H1 (cell line): ENCODE measurements at regions not wholly inside any gene's neighbourhood (a gene's known extent, or its start where the extent isn't known, plus 50 kb on each side); places are given as distances from the start of the nearest gene placed in this dataset.

Experiments
- CTCF ChIA-PET: fragments of 300-600 bp; sonication (Branson Sonifier 250); formaldehyde crosslinking; loops from one replicate; lab custom pipeline; 2021; ENCODE audit not compliant: partially characterized antibody; lab: Charles Lee
- POLR2A ChIA-PET: fragments of 300-600 bp; sonication (Branson Sonifier 250); formaldehyde crosslinking; loops from one replicate; lab custom pipeline; 2021; ENCODE audit warnings: inconsistent platforms; ENCODE audit not compliant: partially characterized antibody; lab: Charles Lee
- DNase-seq, 2 experiments: peaks; one replicate each; pipeline versions ENCODE4 v3.0.0 to v3.0.0-alpha.2; 2010 to 2022; ENCODE audit warnings: low spot score in 2 of 2, low read depth in 1 of 2, mixed read lengths in 1 of 2
- FAIRE-seq: peaks from 2 replicates; lab custom pipeline; 2011; peaks lifted over from hg19 to GRCh38; lab: Jason Lieb, UNC
- H2AFZ ChIP-seq: 2 replicates; pipeline ENCODE4 v1.8.1; 2012; ENCODE audit warnings: low read length, inconsistent platforms
- H2AK5ac ChIP-seq: 2 replicates; pipeline ENCODE4 v1.6.1; 2013; ENCODE audit warnings: low read depth, low read length
- H2BK120ac ChIP-seq: replicated peaks from 2 replicates; pipeline ENCODE3; 2013; ENCODE audit warnings: low read depth, low read length, inconsistent platforms
- H2BK12ac ChIP-seq: 2 replicates; pipeline ENCODE4 v1.6.1; 2013; ENCODE audit warnings: low read depth, low read length
- H2BK15ac ChIP-seq: 2 replicates; pipeline ENCODE4 v1.6.1; 2013; ENCODE audit warnings: low read length
- H2BK20ac ChIP-seq: 2 replicates; pipeline ENCODE4 v1.6.1; 2013; ENCODE audit warnings: low read length
- H2BK5ac ChIP-seq: 2 replicates; pipeline ENCODE4 v1.6.1; 2013; ENCODE audit warnings: low read depth, low read length
- H3K14ac ChIP-seq: 2 replicates; pipeline ENCODE4 v1.6.1; 2013; ENCODE audit warnings: inconsistent platforms; ENCODE audit not compliant: insufficient read length
- H3K18ac ChIP-seq: 2 replicates; pipeline ENCODE4 v1.6.1; 2013; ENCODE audit warnings: low read length; ENCODE audit errors: extremely low read depth
- H3K23ac ChIP-seq: 2 replicates; pipeline ENCODE4 v1.6.1; 2013; ENCODE audit warnings: inconsistent platforms; ENCODE audit not compliant: insufficient read length
- H3K23me2 ChIP-seq: 2 replicates; pipeline ENCODE4 v1.6.1; 2013; ENCODE audit warnings: low read depth, low read length
- H3K27ac ChIP-seq: 2 replicates; pipeline ENCODE4 v1.6.1; 2011; ENCODE audit warnings: low read depth, low read length, inconsistent platforms
- H3K27me3 ChIP-seq, 4 experiments: replicated peaks in 1 of 4; 1 replicate in 1 of 4; 2 replicates in 3 of 4; pipeline versions ENCODE4 v1.6.1 to v1.8.1; 2011 to 2013; ENCODE audit warnings: low read length in 3 of 4, mild to moderate bottlenecking in 3 of 4, inconsistent platforms in 2 of 4, mixed read lengths in 2 of 4, moderate library complexity in 1 of 4; ENCODE audit not compliant: control insufficient read depth in 3 of 4, insufficient read depth in 3 of 4; ENCODE audit errors: extremely low read depth in 1 of 4
- H3K36me3 ChIP-seq, 4 experiments: 2 replicates each; pipeline versions ENCODE4 v1.6.1 to v1.8.1; 2011 to 2013; ENCODE audit warnings: mild to moderate bottlenecking in 4 of 4, low read length in 3 of 4, moderate library complexity in 2 of 4, control low read depth in 1 of 4, inconsistent platforms in 1 of 4; ENCODE audit not compliant: insufficient read depth in 4 of 4, control insufficient read depth in 2 of 4
- H3K4ac ChIP-seq: replicated peaks from 2 replicates; pipeline ENCODE3; 2013; ENCODE audit warnings: low read length, low read depth, mixed read lengths, inconsistent platforms; ENCODE audit not compliant: insufficient read length
- H3K4me1 ChIP-seq, 4 experiments: replicated peaks in 1 of 4; 1 replicate in 1 of 4; 2 replicates in 3 of 4; pipeline versions ENCODE4 v1.6.1 to v1.8.1; 2011 to 2013; ENCODE audit warnings: low read length in 3 of 4, inconsistent platforms in 2 of 4, mixed read lengths in 1 of 4; ENCODE audit not compliant: insufficient read depth in 4 of 4, control insufficient read depth in 3 of 4
- H3K4me2 ChIP-seq, 2 experiments: 2 replicates each; pipeline versions ENCODE4 v1.6.1 to v1.8.1; 2011 to 2013; ENCODE audit warnings: low read depth in 2 of 2, low read length in 2 of 2, control low read depth in 1 of 2, inconsistent platforms in 1 of 2, mild to moderate bottlenecking in 1 of 2; ENCODE audit not compliant: insufficient read depth in 1 of 2
- H3K4me3 ChIP-seq, 4 experiments: fragments of 200-600, 300-600 bp in 1 of 4; sonication (generic), shearing (Covaris generic), sonication (Bioruptor Twin) in 1 of 4; 2 replicates each; pipeline versions ENCODE4 v1.5.1 to v1.8.1; 2011 to 2016; ENCODE audit warnings: low read length in 4 of 4, low read depth in 3 of 4, control low read depth in 2 of 4, inconsistent platforms in 2 of 4, mild to moderate bottlenecking in 2 of 4, mixed read lengths in 1 of 4, moderate library complexity in 1 of 4; ENCODE audit not compliant: insufficient read depth in 2 of 4; ENCODE audit errors: extremely low read depth in 1 of 4
- H3K56ac ChIP-seq: replicated peaks from 2 replicates; pipeline ENCODE3; 2013; ENCODE audit warnings: low read depth, mild to moderate bottlenecking, mixed read lengths, low read length, inconsistent platforms; ENCODE audit not compliant: insufficient read length
- H3K79me1 ChIP-seq: 2 replicates; pipeline ENCODE4 v1.6.1; 2013; ENCODE audit warnings: low read depth, low read length, control low read depth
- H3K79me2 ChIP-seq, 2 experiments: 2 replicates each; pipeline versions ENCODE4 v1.6.1 to v1.8.1; 2012 to 2013; ENCODE audit warnings: low read length in 2 of 2, mild to moderate bottlenecking in 2 of 2, inconsistent platforms in 1 of 2; ENCODE audit not compliant: insufficient read depth in 2 of 2, control insufficient read depth in 1 of 2
- H3K9ac ChIP-seq, 4 experiments: replicated peaks in 1 of 4; 1 replicate in 1 of 4; 2 replicates in 3 of 4; pipeline versions ENCODE4 v1.6.1 to v1.8.1; 2011 to 2013; ENCODE audit warnings: low read depth in 3 of 4, low read length in 3 of 4, control low read depth in 2 of 4, mild to moderate bottlenecking in 2 of 4, moderate library complexity in 2 of 4, inconsistent platforms in 1 of 4; ENCODE audit errors: extremely low read depth in 1 of 4
- H3K9me3 ChIP-seq, 2 experiments: 2 replicates each; pipeline versions ENCODE4 v1.6.1 to v1.8.1; 2012 to 2013; ENCODE audit warnings: mild to moderate bottlenecking in 2 of 2, moderate library complexity in 2 of 2, control low read depth in 1 of 2, inconsistent platforms in 1 of 2, low read depth in 1 of 2, low read length in 1 of 2, mixed read lengths in 1 of 2; ENCODE audit not compliant: insufficient read depth in 2 of 2
- H4K20me1 ChIP-seq, 2 experiments: replicated peaks in 1 of 2; 2 replicates each; pipeline versions ENCODE3 to v1.8.1; 2011 to 2013; ENCODE audit warnings: inconsistent platforms in 2 of 2, low read length in 2 of 2, mild to moderate bottlenecking in 1 of 2; ENCODE audit not compliant: insufficient read depth in 2 of 2, control insufficient read depth in 1 of 2
- H4K5ac ChIP-seq: 2 replicates; pipeline ENCODE4 v1.6.1; 2013; ENCODE audit warnings: low read length, low read depth, mixed read lengths, inconsistent platforms; ENCODE audit not compliant: insufficient read length
- H4K8ac ChIP-seq: 2 replicates; pipeline ENCODE4 v1.8.0; 2013; ENCODE audit warnings: mild to moderate bottlenecking, moderate library complexity, low read length, inconsistent platforms; ENCODE audit not compliant: insufficient read depth; ENCODE audit errors: extremely low read depth
- H4K91ac ChIP-seq: replicated peaks from 2 replicates; pipeline ENCODE3; 2013; ENCODE audit warnings: low read length, mixed read lengths, inconsistent platforms; ENCODE audit not compliant: insufficient read length
- CBX5 ChIP-seq: fragments of 300-800, 300-1000 bp; sonication (generic); IDR thresholded peaks from 2 replicates; pipeline ENCODE4 v1.7.1; 2016; ENCODE audit warnings: antibody characterized with exemption, low read length, low read depth
- EGR1 ChIP-seq: IDR thresholded peaks from 2 replicates; pipeline ENCODE4 v1.6.1; 2011; ENCODE audit warnings: low read depth, low read length, borderline replicate concordance
- PHF8 ChIP-seq: fragments of 200-600 bp; sonication (generic); conservative IDR thresholded peaks from 2 replicates; pipeline ENCODE4 v1.7.1; 2012; ENCODE audit warnings: low read depth, mild to moderate bottlenecking, inconsistent platforms, low read length, moderate library complexity
- RAD21 ChIP-seq, 2 experiments: IDR thresholded peaks in 1 of 2; conservative IDR thresholded peaks in 1 of 2; 2 replicates each; pipeline ENCODE4 v1.6.1; 2011; ENCODE audit warnings: low read depth in 2 of 2, low read length in 2 of 2, improper control_type of control experiment in 1 of 2, inconsistent platforms in 1 of 2, mild to moderate bottlenecking in 1 of 2, moderate library complexity in 1 of 2
- SAP30 ChIP-seq: fragments of 300-600 bp; sonication (generic); IDR thresholded peaks from 2 replicates; pipeline ENCODE4 v1.7.1; 2012; ENCODE audit warnings: low read length, moderate library complexity, mild to moderate bottlenecking, inconsistent platforms; ENCODE audit not compliant: insufficient read depth, insufficient replicate concordance
- SP2 ChIP-seq: IDR thresholded peaks from 2 replicates; pipeline ENCODE4 v1.6.1; 2012; ENCODE audit warnings: mild to moderate bottlenecking, low read length, inconsistent platforms
- SP4 ChIP-seq: IDR thresholded peaks from 2 replicates; pipeline ENCODE4 v1.6.1; 2012; ENCODE audit warnings: low read length, inconsistent platforms
- SRF ChIP-seq: IDR thresholded peaks from 2 replicates; pipeline ENCODE4 v1.6.1; 2011; ENCODE audit warnings: mild to moderate bottlenecking, low read depth, low read length, moderate library complexity
- YY1 ChIP-seq: IDR thresholded peaks from 2 replicates; pipeline ENCODE4 v1.6.1; 2011; ENCODE audit warnings: low read depth, mild to moderate bottlenecking, low read length
- WGBS, 2 experiments: shearing (Covaris generic) in 1 of 2; methylation state at CpG; one replicate each; pipeline versions ENCODE4 v1.1.6 to v1.1.7; 2013 to 2015; ENCODE audit warnings: low lambda C conversion rate in 2 of 2, mixed read lengths in 2 of 2, inconsistent platforms in 1 of 2, low coverage in 1 of 2, missing lambda C conversion rate in 1 of 2; ENCODE audit not compliant: insufficient replicate concordance in 2 of 2, insufficient coverage in 1 of 2, insufficient read length in 1 of 2; ENCODE audit errors: extremely low coverage in 1 of 2, missing lambda C conversion rate in 1 of 2; 5-methylcytosine and 5-hydroxymethylcytosine counted together
- TF ChIP-seq, protein P1 (sequence below), 3 experiments: IDR thresholded peaks; 1 replicate in 2 of 3; 2 replicates in 1 of 3; pipeline versions ENCODE4 v1.5.1 to v1.6.1; 2011; ENCODE audit warnings: low read length in 3 of 3, mild to moderate bottlenecking in 3 of 3, inconsistent platforms in 2 of 3, low read depth in 1 of 3, moderate library complexity in 1 of 3; ENCODE audit not compliant: insufficient read depth in 1 of 3; ENCODE audit errors: control extremely low read depth in 1 of 3
- TF ChIP-seq, protein P2 (sequence below): IDR thresholded peaks from 2 replicates; pipeline ENCODE4 v1.6.1; 2012; ENCODE audit warnings: inconsistent platforms

DNA sequence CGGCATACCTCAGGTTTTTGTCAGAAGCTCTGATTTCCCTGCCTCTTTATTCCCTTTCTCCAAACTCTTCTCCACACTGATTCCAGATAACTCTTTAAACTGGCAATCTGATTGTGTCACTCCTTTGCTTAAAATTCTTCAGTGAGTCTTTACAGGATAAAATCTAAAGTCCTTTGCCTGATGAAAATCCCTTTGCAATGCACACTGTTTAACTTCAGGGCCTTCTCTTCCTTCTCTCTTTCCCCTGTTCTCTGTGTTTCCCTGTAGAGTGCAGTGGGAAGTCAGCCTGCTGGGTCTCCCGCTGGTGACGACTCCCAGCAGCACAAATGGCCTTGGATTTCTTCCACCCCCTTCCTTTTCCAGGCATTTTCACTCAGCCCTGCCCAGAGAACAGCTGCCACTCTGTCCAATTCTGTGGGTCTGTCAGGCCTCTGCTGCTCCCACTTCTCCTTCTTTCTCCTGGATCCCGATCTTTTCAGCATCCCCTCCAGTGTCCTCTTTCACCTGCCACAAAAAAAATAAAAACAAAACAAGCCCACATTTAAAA is 189.9 kb upstream of the NWD2 start:
- Histone ChIP-seq H3K14ac (no peak overlapping the region), H3K27me3 (no peaks in the 10 kb centered on the region), H3K27ac (no peak overlapping the region), H3K56ac (no peak overlapping the region), H2AK5ac (no peak overlapping the region), H3K4me1 (peaks cover 0 to 5% (median 2%) of the 10 kb centered on the region in 4 experiments; a peak in 3 of 7 replicates), H2BK12ac (no peak overlapping the region), H2BK15ac (no peak overlapping the region), H3K9ac (no peak overlapping the region), H2BK20ac (no peak overlapping the region), H4K91ac (no peak overlapping the region), H4K5ac (no peak overlapping the region), H3K79me1 (no peaks in the 10 kb centered on the region), H3K4me3 (no peak overlapping the region), H3K36me3 (no peaks in the 10 kb centered on the region), H4K20me1 (no peaks in the 10 kb centered on the region), H3K23ac (no peak overlapping the region), H3K9me3 (no peaks in the 10 kb centered on the region), H3K18ac (no peak overlapping the region), H2BK5ac (no peak overlapping the region), H2BK120ac (no peak overlapping the region), H4K8ac (no peak overlapping the region), H3K79me2 (no peaks in the 10 kb centered on the region), H3K4ac (no peak overlapping the region), H2AFZ (peak overlapping the region; percentile 57; the same call in 1 of the 2 replicates), H3K23me2 (no peaks in the 10 kb centered on the region), H3K4me2 (0 out of 4 replicates have a peak overlapping the region, but pooled peaks of 1 of the 2 experiments have one; percentile 11)
- 44% methylated on average over 4 of the region's 4 CpGs; no CpG with 5 or more reads in 1 of the 2 experiments for WGBS, 2 experiments
- CTCF ChIA-PET: interaction anchor here (3.5 kb wide), 1 partner anchor 14 kb away, joined by 21 read pairs; no protein-coding TSS in a partner anchor
- no peak for FAIRE-seq
- POLR2A ChIA-PET: no interaction called here
- DNase-seq: peak in 1 of 2 experiments; percentile 46
- TF ChIP-seq, protein P1, sequence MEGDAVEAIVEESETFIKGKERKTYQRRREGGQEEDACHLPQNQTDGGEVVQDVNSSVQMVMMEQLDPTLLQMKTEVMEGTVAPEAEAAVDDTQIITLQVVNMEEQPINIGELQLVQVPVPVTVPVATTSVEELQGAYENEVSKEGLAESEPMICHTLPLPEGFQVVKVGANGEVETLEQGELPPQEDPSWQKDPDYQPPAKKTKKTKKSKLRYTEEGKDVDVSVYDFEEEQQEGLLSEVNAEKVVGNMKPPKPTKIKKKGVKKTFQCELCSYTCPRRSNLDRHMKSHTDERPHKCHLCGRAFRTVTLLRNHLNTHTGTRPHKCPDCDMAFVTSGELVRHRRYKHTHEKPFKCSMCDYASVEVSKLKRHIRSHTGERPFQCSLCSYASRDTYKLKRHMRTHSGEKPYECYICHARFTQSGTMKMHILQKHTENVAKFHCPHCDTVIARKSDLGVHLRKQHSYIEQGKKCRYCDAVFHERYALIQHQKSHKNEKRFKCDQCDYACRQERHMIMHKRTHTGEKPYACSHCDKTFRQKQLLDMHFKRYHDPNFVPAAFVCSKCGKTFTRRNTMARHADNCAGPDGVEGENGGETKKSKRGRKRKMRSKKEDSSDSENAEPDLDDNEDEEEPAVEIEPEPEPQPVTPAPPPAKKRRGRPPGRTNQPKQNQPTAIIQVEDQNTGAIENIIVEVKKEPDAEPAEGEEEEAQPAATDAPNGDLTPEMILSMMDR (IDR thresholded peaks at IDR 0.05; ENCODE audit: control extremely low read depth in 1 of 3, insufficient read depth in 1 of 3, low read depth in 1 of 3, low read length in 3 of 3): no peak
- TF ChIP-seq YY1: no peak
- no peak for TF ChIP-seq SP2
- TF ChIP-seq SAP30: no peak
- no peak for TF ChIP-seq PHF8
- no peak for TF ChIP-seq SP4
- TF ChIP-seq SRF: no peak
- no peak for TF ChIP-seq RAD21 (IDR thresholded peaks at IDR 0.05 in 1 of 2, conservative IDR thresholded peaks at IDR 0.05 in 1 of 2; ENCODE audit: low read depth in 2 of 2, low read length in 2 of 2)
- TF ChIP-seq, protein P2, sequence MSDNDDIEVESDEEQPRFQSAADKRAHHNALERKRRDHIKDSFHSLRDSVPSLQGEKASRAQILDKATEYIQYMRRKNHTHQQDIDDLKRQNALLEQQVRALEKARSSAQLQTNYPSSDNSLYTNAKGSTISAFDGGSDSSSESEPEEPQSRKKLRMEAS: no peak
- TF ChIP-seq EGR1: no peak
- no peak for TF ChIP-seq CBX5
